Gastrocnemius medialis (tissue), 4 donors: ENCODE measurements at regions not wholly inside any gene's neighbourhood (a gene's known extent, or its start where the extent isn't known, plus 50 kb on each side); places are given as distances from the start of the nearest gene placed in this dataset.

Experiments
- CTCF ChIP-seq, 5 experiments: fragments of 450-650 bp in 3 of 5; fragments of 200-600 bp in 2 of 5; sonication (generic) in 2 of 5; IDR thresholded peaks in 4 of 5; conservative IDR thresholded peaks in 1 of 5; 1 replicate in 4 of 5; 2 replicates in 1 of 5; pipeline ENCODE4 v1.5.1; 2016 to 2019; ENCODE audit warnings: antibody characterized with exemption in 5 of 5, mild to moderate bottlenecking in 3 of 5, moderate library complexity in 3 of 5
- POLR2A ChIP-seq, 2 donors: fragments of 450-650 bp; IDR thresholded peaks; one replicate each; pipeline ENCODE4 v1.6.1; 2017; ENCODE audit warnings: antibody characterized with exemption in 2 of 2, mild to moderate bottlenecking in 2 of 2, moderate library complexity in 2 of 2

- TF ChIP-seq POLR2A (IDR thresholded peaks at IDR 0.05) (no peak), CTCF (IDR thresholded peaks at IDR 0.05 in 4 of 5, conservative IDR thresholded peaks at IDR 0.05 in 1 of 5) (no peak)
Measured at GRCh38 chr22:49594078-49594477, 233.6 kb downstream of the BRD1 start.
